IMR-90 (cell line): ENCODE measurements at regions not wholly inside any gene's neighbourhood (a gene's known extent, or its start where the extent isn't known, plus 50 kb on each side); places are given as distances from the start of the nearest gene placed in this dataset.

ENCODE experiments used
- ATAC-seq: fragments of 200-7000 bp; cut with Tn5 transposase; 2 replicates; pipeline ENCODE4 v1.9.1; 2020; ENCODE audit warnings: low read depth, mild to moderate bottlenecking, moderate library complexity
- BruUV-seq: library from RNA; stranded (reverse); fragments of 400-500 nt; replicated peaks from 2 replicates; lab custom pipeline; 2021; lab: Mats Ljungman, UMichigan
- CTCF ChIA-PET: fragments of 300-600 bp; formaldehyde crosslinking; extraction: SDS; loops from one replicate; lab custom pipeline; 2021; ENCODE audit warnings: antibody characterized with exemption; lab: Yijun Ruan, JAX
- POLR2A ChIA-PET: fragments of 300-600 bp; sonication (Branson Sonifier 250); formaldehyde crosslinking; loops from one replicate; lab custom pipeline; 2022; ENCODE audit warnings: antibody characterized with exemption; ENCODE audit not compliant: unreplicated experiment; lab: Charles Lee
- DNase-seq: peaks from one replicate; pipeline ENCODE4 v3.0.0; 2013
- H2AFZ ChIP-seq: replicated peaks from 2 replicates; pipeline ENCODE3; 2013; ENCODE audit warnings: low read length, mild to moderate bottlenecking; ENCODE audit not compliant: poor library complexity
- H2AK5ac ChIP-seq: 2 replicates; pipeline ENCODE4 v1.6.1; 2013; ENCODE audit warnings: low read depth, low read length, inconsistent platforms
- H2AK9ac ChIP-seq: replicated peaks from 2 replicates; pipeline ENCODE3; 2013; ENCODE audit warnings: mild to moderate bottlenecking, low read depth, low read length, moderate library complexity; ENCODE audit not compliant: poor library complexity
- H2BK120ac ChIP-seq: 2 replicates; pipeline ENCODE4 v1.6.1; 2013; ENCODE audit warnings: low read depth, low read length, inconsistent platforms
- H2BK15ac ChIP-seq: 3 replicates; pipeline ENCODE4 v1.6.1; 2013; ENCODE audit warnings: low read depth, low read length, inconsistent platforms
- H2BK20ac ChIP-seq: 2 replicates; pipeline ENCODE4 v1.6.1; 2013; ENCODE audit warnings: low read depth, mild to moderate bottlenecking, inconsistent platforms, low read length, moderate library complexity
- H2BK5ac ChIP-seq: 2 replicates; pipeline ENCODE4 v1.6.1; 2013; ENCODE audit warnings: mild to moderate bottlenecking, low read depth, low read length, inconsistent platforms; ENCODE audit not compliant: poor library complexity, severe bottlenecking
- H3K14ac ChIP-seq: replicated peaks from 2 replicates; pipeline ENCODE4 v1.6.1; 2013; ENCODE audit warnings: low read depth, low read length, inconsistent platforms
- H3K18ac ChIP-seq: 2 replicates; pipeline ENCODE4 v1.6.1; 2013; ENCODE audit warnings: low read depth, low read length, control low read depth
- H3K23ac ChIP-seq: 2 replicates; pipeline ENCODE4 v1.6.1; 2013; ENCODE audit warnings: low read depth, low read length, inconsistent platforms
- H3K27ac ChIP-seq: 2 replicates; pipeline ENCODE4 v1.5.1; 2013; ENCODE audit warnings: mild to moderate bottlenecking, control low read depth, low read length; ENCODE audit not compliant: insufficient read depth
- H3K27me3 ChIP-seq: 2 replicates; pipeline ENCODE4 v1.6.1; 2013; ENCODE audit warnings: low read length; ENCODE audit not compliant: control insufficient read depth, insufficient read depth
- H3K36me3 ChIP-seq: 2 replicates; pipeline ENCODE4 v1.6.1; 2013; ENCODE audit warnings: low read length, mixed read lengths; ENCODE audit not compliant: control insufficient read depth, insufficient read depth
- H3K4ac ChIP-seq: 2 replicates; pipeline ENCODE4 v1.6.1; 2013; ENCODE audit warnings: low read depth, low read length, inconsistent platforms
- H3K4me1 ChIP-seq: 2 replicates; pipeline ENCODE4 v1.6.1; 2013; ENCODE audit warnings: low read length, mixed read lengths; ENCODE audit not compliant: control insufficient read depth, insufficient read depth
- H3K4me2 ChIP-seq: 2 replicates; pipeline ENCODE4 v1.6.1; 2013; ENCODE audit warnings: low read depth, mild to moderate bottlenecking, control low read depth, low read length, moderate library complexity
- H3K4me3 ChIP-seq: 2 replicates; pipeline ENCODE4 v1.5.1; 2013; ENCODE audit warnings: low read depth, mild to moderate bottlenecking, control low read depth, low read length, moderate library complexity; ENCODE audit not compliant: insufficient read depth
- H3K56ac ChIP-seq: 2 replicates; pipeline ENCODE4 v1.6.1; 2013; ENCODE audit warnings: low read length, inconsistent platforms; ENCODE audit not compliant: insufficient read depth; ENCODE audit errors: extremely low read depth
- H3K79me1 ChIP-seq, 2 experiments: 2 replicates each; pipeline ENCODE4 v1.6.1; 2013; ENCODE audit warnings: low read length in 2 of 2, inconsistent platforms in 1 of 2, low read depth in 1 of 2
- H3K9ac ChIP-seq: 2 replicates; pipeline ENCODE4 v1.6.1; 2013; ENCODE audit warnings: low read depth, low read length, control low read depth
- H3K9me1 ChIP-seq: 2 replicates; pipeline ENCODE4 v1.6.1; 2013; ENCODE audit warnings: low read length, inconsistent platforms; ENCODE audit not compliant: insufficient read depth
- H3K9me3 ChIP-seq: 2 replicates; pipeline ENCODE4 v1.6.1; 2013; ENCODE audit warnings: low read length; ENCODE audit not compliant: control insufficient read depth, insufficient read depth
- H4K20me1 ChIP-seq: 2 replicates; pipeline ENCODE4 v1.6.1; 2013; ENCODE audit warnings: low read length, inconsistent platforms; ENCODE audit not compliant: insufficient read depth
- H4K5ac ChIP-seq: 2 replicates; pipeline ENCODE4 v1.6.1; 2013; ENCODE audit warnings: mild to moderate bottlenecking, low read depth, low read length, control low read depth
- H4K8ac ChIP-seq, 2 experiments: 2 replicates each; pipeline ENCODE4 v1.6.1; 2013; ENCODE audit warnings: low read depth in 2 of 2, low read length in 2 of 2, control low read depth in 1 of 2, inconsistent platforms in 1 of 2
- H4K91ac ChIP-seq: 2 replicates; pipeline ENCODE4 v1.6.1; 2013; ENCODE audit warnings: low read depth, low read length, inconsistent platforms; ENCODE audit not compliant: insufficient read depth
- BHLHE40 ChIP-seq: fragments of 150-350 bp; IDR thresholded peaks from 2 replicates; pipeline ENCODE4 v1.6.1; 2016; ENCODE audit warnings: mild to moderate bottlenecking, low read depth, low read length
- CEBPB ChIP-seq: IDR thresholded peaks from 2 replicates; pipeline ENCODE4 v1.6.1; 2012; ENCODE audit warnings: low read depth, low read length, improper control_type of control experiment
- CHD1 ChIP-seq: IDR thresholded peaks from 2 replicates; pipeline ENCODE4 v1.6.1; 2012; ENCODE audit warnings: low read depth, low read length, improper control_type of control experiment
- CTCF ChIP-seq: conservative IDR thresholded peaks from 2 replicates; pipeline ENCODE4 v1.5.1; 2012; ENCODE audit warnings: mild to moderate bottlenecking, low read depth, low read length, improper control_type of control experiment
- ELK1 ChIP-seq: fragments of 150-350 bp; IDR thresholded peaks from 2 replicates; pipeline ENCODE4 v1.6.1; 2016; ENCODE audit warnings: low read depth, mild to moderate bottlenecking, low read length, moderate library complexity, borderline replicate concordance
- FOS ChIP-seq: fragments of 150-350 bp; IDR thresholded peaks from 2 replicates; pipeline ENCODE4 v1.6.1; 2016; ENCODE audit warnings: low read depth, low read length
- MAFK ChIP-seq: IDR thresholded peaks from 2 replicates; pipeline ENCODE4 v1.6.1; 2012; ENCODE audit warnings: low read depth, low read length, improper control_type of control experiment
- MAZ ChIP-seq: IDR thresholded peaks from 2 replicates; pipeline ENCODE4 v1.6.1; 2012; ENCODE audit warnings: low read depth, mild to moderate bottlenecking, low read length, improper control_type of control experiment, moderate library complexity, borderline replicate concordance
- MXI1 ChIP-seq: IDR thresholded peaks from 2 replicates; pipeline ENCODE4 v1.6.1; 2012; ENCODE audit warnings: low read depth, mild to moderate bottlenecking, low read length, moderate library complexity, borderline replicate concordance
- NFE2L2 ChIP-seq: fragments of 150-350 bp; IDR thresholded peaks from 2 replicates; pipeline ENCODE4 v1.6.1; 2016; ENCODE audit warnings: low read depth, mild to moderate bottlenecking, low read length
- POLR2A ChIP-seq: IDR thresholded peaks from 2 replicates; pipeline ENCODE4 v1.6.1; 2012; ENCODE audit warnings: mild to moderate bottlenecking, low read depth, low read length
- RAD21 ChIP-seq: IDR thresholded peaks from 2 replicates; pipeline ENCODE4 v1.6.1; 2012; ENCODE audit warnings: low read length, improper control_type of control experiment
- RCOR1 ChIP-seq: IDR thresholded peaks from 2 replicates; pipeline ENCODE4 v1.6.1; 2012; ENCODE audit warnings: mild to moderate bottlenecking, low read length, improper control_type of control experiment; ENCODE audit not compliant: insufficient replicate concordance
- RFX5 ChIP-seq: IDR thresholded peaks from 2 replicates; pipeline ENCODE4 v1.8.0; 2012; ENCODE audit warnings: low read depth, mild to moderate bottlenecking, low read length, moderate library complexity
- SMC3 ChIP-seq: fragments of 150-350 bp; IDR thresholded peaks from 2 replicates; pipeline ENCODE4 v1.6.1; 2016; ENCODE audit warnings: low read depth, mild to moderate bottlenecking, antibody characterized with exemption, low read length, moderate library complexity
- USF2 ChIP-seq: fragments of 150-350 bp; IDR thresholded peaks from 2 replicates; pipeline ENCODE4 v1.6.1; 2017; ENCODE audit warnings: mild to moderate bottlenecking, antibody characterized with exemption, low read length, low read depth
- WGBS, 2 experiments: methylation state at CpG; one replicate each; pipeline versions ENCODE4 v1.1.5 to v1.1.7; 2013; ENCODE audit warnings: missing lambda C conversion rate in 2 of 2; ENCODE audit not compliant: insufficient read length in 1 of 2; ENCODE audit errors: extremely low coverage in 2 of 2; 5-methylcytosine and 5-hydroxymethylcytosine counted together
- dilution Hi-C: fragments of 300-500 bp; cut with HindIII; formaldehyde crosslinking; loops from one replicate; pipeline ENCODE4 v1.14.3; 2018; ENCODE audit warnings: low sequenced_read_pairs; ENCODE audit not compliant: unreplicated experiment
- in situ Hi-C: fragments of 300-500 bp; cut with MboI; formaldehyde crosslinking; loops from 3 replicates; pipeline ENCODE4 v1.14.3; 2019; ENCODE audit warnings: low sequenced_read_pairs, inconsistent platforms, mixed read lengths
- intact Hi-C: fragments of 100-400 bp; cut with micrococcal nuclease; formaldehyde crosslinking; loops from 2 replicates; pipeline ENCODE4 v1.10.0; 2022

GRCh38 chr2:12854001-12854530 lies 137.3 kb downstream of the TRIB2 start:
- no peak overlapping the region for H3K18ac ChIP-seq
- no peak for TF ChIP-seq MXI1
- no peak for TF ChIP-seq CHD1
- TF ChIP-seq FOS, result no peak
- TF ChIP-seq ELK1, result no peak
- no peak for TF ChIP-seq RAD21
- TF ChIP-seq MAFK, result no peak
- no peak for TF ChIP-seq SMC3
- no peak for TF ChIP-seq CTCF
- TF ChIP-seq NFE2L2, result no peak
- no peak for TF ChIP-seq CEBPB
- no peak for TF ChIP-seq USF2
- no peak for TF ChIP-seq POLR2A
- TF ChIP-seq MAZ, result no peak
- TF ChIP-seq RFX5, result no peak
- no peak for TF ChIP-seq BHLHE40
- no peak for TF ChIP-seq RCOR1
- dilution Hi-C loops, result no loop called here
- no peak overlapping the region for H3K23ac ChIP-seq
- no peak overlapping the region for H3K9ac ChIP-seq
- no peak overlapping the region for H2BK15ac ChIP-seq
- H3K56ac ChIP-seq, result no peak overlapping the region
- H3K14ac ChIP-seq, result no peak overlapping the region
- 82% methylated on average over 21 of the region's 28 CpGs; no CpG with 5 or more reads in 1 of the 2 experiments for WGBS, 2 experiments
- CTCF ChIA-PET, result no interaction called here
- no peak overlapping the region for H3K4ac ChIP-seq
- H3K4me1 ChIP-seq, result peaks cover 13% of the 10 kb centered on the region
- H4K91ac ChIP-seq, result no peak overlapping the region
- ATAC-seq (no peak), DNase-seq (no peak)
- H3K36me3 ChIP-seq, result no peaks in the 10 kb centered on the region
- H4K8ac ChIP-seq, result no peak overlapping the region
- no peak overlapping the region for H4K5ac ChIP-seq
- peaks cover 14% of the 10 kb centered on the region for H3K9me1 ChIP-seq
- no peaks in the 10 kb centered on the region for H3K9me3 ChIP-seq
- in situ Hi-C loops, result no loop called here
- no peaks in the 10 kb centered on the region for H3K27me3 ChIP-seq
- BruUV-seq, result no TSS peak
- POLR2A ChIA-PET, result no interaction called here
- H2BK20ac ChIP-seq, result no peak overlapping the region
- H3K27ac ChIP-seq, result no peak overlapping the region
- no peak overlapping the region for H2AK9ac ChIP-seq
- H2BK120ac ChIP-seq, result no peak overlapping the region
- H3K4me3 ChIP-seq, result no peak overlapping the region
- H3K4me2 ChIP-seq, result no peak overlapping the region
- no peaks in the 10 kb centered on the region for H4K20me1 ChIP-seq
- no peaks in the 10 kb centered on the region for H3K79me1 ChIP-seq
- no peak overlapping the region for H2BK5ac ChIP-seq
- intact Hi-C loops, result no loop called here
- H2AFZ ChIP-seq, result no peak overlapping the region
- H2AK5ac ChIP-seq, result no peak overlapping the region
